ENCODE measurements at regions not wholly inside any gene's neighbourhood (a gene's known extent, or its start where the extent isn't known, plus 50 kb on each side); places are given as distances from the start of the nearest gene placed in this dataset.

DNA sequence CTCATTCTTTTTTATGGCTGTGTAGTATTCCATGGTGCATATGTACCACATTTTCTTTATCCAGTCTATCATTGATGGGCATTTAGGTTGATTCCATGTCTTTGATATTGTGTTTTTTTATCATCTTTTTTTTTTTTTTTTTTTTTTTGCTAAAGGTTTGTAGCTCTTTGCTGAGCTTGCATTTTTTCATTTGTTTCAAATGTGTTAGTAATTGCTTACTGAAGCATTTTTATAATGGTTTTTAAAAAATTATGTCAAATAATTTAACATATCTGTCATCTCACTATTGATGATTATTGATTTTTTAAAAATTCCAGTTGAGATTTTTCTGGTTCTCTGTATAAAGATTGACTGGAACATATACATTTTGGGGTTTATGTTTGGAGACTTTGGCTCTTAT, 934.6 kb downstream of the TUSC7 start:
- Histone ChIP-seq H4K8ac (ENCODE audit: low read depth, low read length) (no peak overlapping the region), H4K91ac (ENCODE audit: low read depth, low read length, poor library complexity) (no peak overlapping the region), H2BK120ac (ENCODE audit: low read depth, low read length) (no peak overlapping the region), H2BK12ac (ENCODE audit: low read length) (no peak overlapping the region), H3K4ac (ENCODE audit: low read length) (no peak overlapping the region), H3K14ac (ENCODE audit: low read length) (no peak overlapping the region), H2AK5ac (ENCODE audit: low read depth, low read length) (no peak overlapping the region), H3K4me1 (ENCODE audit: control insufficient read depth in 2 of 2, insufficient read depth in 1 of 2, low read depth in 1 of 2, low read length in 2 of 2) (peaks cover 1 to 2% of the 10 kb centered on the region in 2 donors), H3K4me3 (ENCODE audit: low read length in 2 of 2) (no peak overlapping the region), H3K18ac (ENCODE audit: low read length) (no peak overlapping the region), H3K79me1 (ENCODE audit: low read depth, low read length) (no peaks in the 10 kb centered on the region), H2AFZ (ENCODE audit: low read length) (no peak overlapping the region), H2BK15ac (ENCODE audit: low read length) (no peak overlapping the region), H3K23ac (ENCODE audit: low read depth, low read length, poor library complexity) (no peak overlapping the region), H3K36me3 (replicated peaks in 1 of 2; ENCODE audit: control insufficient read depth in 2 of 2, insufficient read depth in 2 of 2, low read length in 2 of 2) (no peaks in the 10 kb centered on the region), H3K27ac (replicated peaks; ENCODE audit: low read length) (no peak overlapping the region), H3K9ac (ENCODE audit: low read depth, low read length, poor library complexity) (no peak overlapping the region), H3K27me3 (ENCODE audit: control insufficient read depth in 3 of 3, insufficient read depth in 3 of 3, low read depth in 1 of 3, low read length in 3 of 3) (no peaks in the 10 kb centered on the region), H3K9me3 (replicated peaks in 1 of 2; ENCODE audit: control insufficient read depth in 2 of 2, insufficient read depth in 1 of 2, low read depth in 1 of 2, low read length in 2 of 2) (no peaks in the 10 kb centered on the region), H3K4me2 (ENCODE audit: insufficient read depth, low read length, poor library complexity, severe bottlenecking) (no peak overlapping the region), H2BK5ac (ENCODE audit: low read length) (no peak overlapping the region)
- no peak for DNase-seq (ENCODE audit: low spot score)

GRCh38 chr3:117645561-117646242, 936.1 kb downstream of the TUSC7 start:
- H2BK12ac ChIP-seq (ENCODE audit: low read length): no peak overlapping the region
- no peak overlapping the region for H3K23ac ChIP-seq (ENCODE audit: low read depth, low read length, poor library complexity)
- no peak overlapping the region for H2BK120ac ChIP-seq (ENCODE audit: low read depth, low read length)
- no peaks in the 10 kb centered on the region for H3K9me3 ChIP-seq (replicated peaks in 1 of 2; ENCODE audit: control insufficient read depth in 2 of 2, insufficient read depth in 1 of 2, low read depth in 1 of 2, low read length in 2 of 2)
- H3K36me3 ChIP-seq (replicated peaks in 1 of 2; ENCODE audit: control insufficient read depth in 2 of 2, insufficient read depth in 2 of 2, low read length in 2 of 2): no peaks in the 10 kb centered on the region
- no peak overlapping the region for H3K27ac ChIP-seq (replicated peaks; ENCODE audit: low read length)
- no peak for DNase-seq (ENCODE audit: low spot score)
- no peak overlapping the region for H3K4me3 ChIP-seq (ENCODE audit: low read length in 2 of 2)
- H3K18ac ChIP-seq (ENCODE audit: low read length): no peak overlapping the region
- WGBS, 2 donors (ENCODE audit: extremely low coverage in 2 of 2, insufficient read length in 2 of 2, insufficient replicate concordance in 1 of 2): no CpG with 5 or more reads among the region's 4 CpGs
- no peak overlapping the region for H4K91ac ChIP-seq (ENCODE audit: low read depth, low read length, poor library complexity)
- H3K4ac ChIP-seq (ENCODE audit: low read length): no peak overlapping the region
- H3K4me2 ChIP-seq (ENCODE audit: insufficient read depth, low read length, poor library complexity, severe bottlenecking): no peak overlapping the region
- H3K27me3 ChIP-seq (ENCODE audit: control insufficient read depth in 3 of 3, insufficient read depth in 3 of 3, low read depth in 1 of 3, low read length in 3 of 3): no peaks in the 10 kb centered on the region
- H3K79me1 ChIP-seq (ENCODE audit: low read depth, low read length): no peaks in the 10 kb centered on the region
- H2BK15ac ChIP-seq (ENCODE audit: low read length): no peak overlapping the region
- no peak overlapping the region for H3K9ac ChIP-seq (ENCODE audit: low read depth, low read length, poor library complexity)
- no peak overlapping the region for H4K8ac ChIP-seq (ENCODE audit: low read depth, low read length)
- H3K4me1 ChIP-seq (ENCODE audit: control insufficient read depth in 2 of 2, insufficient read depth in 1 of 2, low read depth in 1 of 2, low read length in 2 of 2): peaks cover 2 to 3% of the 10 kb centered on the region in 2 donors
- no peak overlapping the region for H3K14ac ChIP-seq (ENCODE audit: low read length)
- H2AFZ ChIP-seq (ENCODE audit: low read length): no peak overlapping the region
- no peak overlapping the region for H2AK5ac ChIP-seq (ENCODE audit: low read depth, low read length)
- no peak overlapping the region for H2BK5ac ChIP-seq (ENCODE audit: low read length)

DNA sequence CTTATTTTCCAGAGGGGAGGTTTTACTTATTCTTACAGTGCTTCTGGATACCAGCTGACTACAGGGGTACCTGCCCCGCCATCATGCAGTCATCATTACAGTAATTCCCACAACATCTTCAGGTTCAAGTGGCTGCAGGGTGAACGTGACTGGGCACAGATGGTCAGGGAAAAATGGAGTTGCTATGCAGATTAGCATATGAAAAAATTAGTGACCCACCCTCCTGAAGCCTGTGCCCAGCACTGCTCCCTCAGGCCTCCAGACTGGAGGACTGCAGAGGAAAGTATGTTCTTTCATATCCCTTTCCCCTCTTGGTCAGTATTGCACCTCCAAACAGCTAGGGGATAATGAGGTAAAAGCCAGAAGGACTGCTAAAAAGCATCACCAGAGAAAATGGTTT, 937.9 kb downstream of the TUSC7 start:
- H3K18ac ChIP-seq (ENCODE audit: low read length): no peak overlapping the region
- no peak overlapping the region for H3K23ac ChIP-seq (ENCODE audit: low read depth, low read length, poor library complexity)
- H3K27ac ChIP-seq (replicated peaks; ENCODE audit: low read length): no peak overlapping the region
- peaks cover 4 to 6% of the 10 kb centered on the region in 2 donors for H3K4me1 ChIP-seq (ENCODE audit: control insufficient read depth in 2 of 2, insufficient read depth in 1 of 2, low read depth in 1 of 2, low read length in 2 of 2)
- no peak overlapping the region for H2BK15ac ChIP-seq (ENCODE audit: low read length)
- H3K4me2 ChIP-seq (ENCODE audit: insufficient read depth, low read length, poor library complexity, severe bottlenecking): no peak overlapping the region
- no peak overlapping the region for H4K91ac ChIP-seq (ENCODE audit: low read depth, low read length, poor library complexity)
- H3K4me3 ChIP-seq (ENCODE audit: low read length in 2 of 2): no peak overlapping the region
- H4K8ac ChIP-seq (ENCODE audit: low read depth, low read length): no peak overlapping the region
- H2AFZ ChIP-seq (ENCODE audit: low read length): no peak overlapping the region
- no peak for DNase-seq (ENCODE audit: low spot score)
- no peak overlapping the region for H2BK5ac ChIP-seq (ENCODE audit: low read length)
- no peak overlapping the region for H2BK12ac ChIP-seq (ENCODE audit: low read length)
- H3K4ac ChIP-seq (ENCODE audit: low read length): no peak overlapping the region
- H3K9me3 ChIP-seq (replicated peaks in 1 of 2; ENCODE audit: control insufficient read depth in 2 of 2, insufficient read depth in 1 of 2, low read depth in 1 of 2, low read length in 2 of 2): no peaks in the 10 kb centered on the region
- no peaks in the 10 kb centered on the region for H3K36me3 ChIP-seq (replicated peaks in 1 of 2; ENCODE audit: control insufficient read depth in 2 of 2, insufficient read depth in 2 of 2, low read length in 2 of 2)
- H3K14ac ChIP-seq (ENCODE audit: low read length): no peak overlapping the region
- no peak overlapping the region for H2AK5ac ChIP-seq (ENCODE audit: low read depth, low read length)
- H2BK120ac ChIP-seq (ENCODE audit: low read depth, low read length): no peak overlapping the region
- WGBS, 2 donors (ENCODE audit: extremely low coverage in 2 of 2, insufficient read length in 2 of 2, insufficient replicate concordance in 1 of 2): no CpG with 5 or more reads among the region's 2 CpGs
- H3K27me3 ChIP-seq (ENCODE audit: control insufficient read depth in 3 of 3, insufficient read depth in 3 of 3, low read depth in 1 of 3, low read length in 3 of 3): no peaks in the 10 kb centered on the region
- no peaks in the 10 kb centered on the region for H3K79me1 ChIP-seq (ENCODE audit: low read depth, low read length)
- H3K9ac ChIP-seq (ENCODE audit: low read depth, low read length, poor library complexity): no peak overlapping the region

DNA sequence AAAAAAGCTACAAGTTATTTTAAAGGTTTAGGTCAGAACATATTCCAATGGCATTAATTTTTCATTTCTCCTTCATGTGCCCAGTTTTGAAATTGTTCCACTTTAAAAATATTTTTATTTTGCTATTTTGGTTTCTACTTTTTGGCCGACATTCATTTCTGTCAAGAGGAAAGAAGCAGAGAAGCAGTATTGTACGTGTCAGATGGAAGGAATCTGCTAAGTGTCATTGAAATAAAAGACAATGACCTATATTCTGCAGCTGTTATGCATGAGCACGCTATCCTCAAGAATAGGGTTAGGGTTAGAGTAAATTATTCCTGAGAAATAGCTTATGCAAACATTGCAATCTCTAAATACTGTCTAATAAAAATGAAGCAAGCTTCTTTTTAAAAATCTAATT, 941.7 kb downstream of the TUSC7 start:
- no peak overlapping the region for H4K91ac ChIP-seq (ENCODE audit: low read depth, low read length, poor library complexity)
- no peak overlapping the region for H2BK5ac ChIP-seq (ENCODE audit: low read length)
- no peak overlapping the region for H2AFZ ChIP-seq (ENCODE audit: low read length)
- H3K4me2 ChIP-seq (ENCODE audit: insufficient read depth, low read length, poor library complexity, severe bottlenecking): no peak overlapping the region
- no peak overlapping the region for H4K8ac ChIP-seq (ENCODE audit: low read depth, low read length)
- peaks cover 6 to 10% of the 10 kb centered on the region in 2 donors for H3K4me1 ChIP-seq (ENCODE audit: control insufficient read depth in 2 of 2, insufficient read depth in 1 of 2, low read depth in 1 of 2, low read length in 2 of 2)
- no peak overlapping the region for H3K4me3 ChIP-seq (ENCODE audit: low read length in 2 of 2)
- no peak overlapping the region for H3K4ac ChIP-seq (ENCODE audit: low read length)
- no peak overlapping the region for H3K14ac ChIP-seq (ENCODE audit: low read length)
- H3K27me3 ChIP-seq (ENCODE audit: control insufficient read depth in 3 of 3, insufficient read depth in 3 of 3, low read depth in 1 of 3, low read length in 3 of 3): no peaks in the 10 kb centered on the region
- H3K23ac ChIP-seq (ENCODE audit: low read depth, low read length, poor library complexity): no peak overlapping the region
- no CpG with 5 or more reads among the region's 3 CpGs for WGBS, 2 donors (ENCODE audit: extremely low coverage in 2 of 2, insufficient read length in 2 of 2, insufficient replicate concordance in 1 of 2)
- no peaks in the 10 kb centered on the region for H3K79me1 ChIP-seq (ENCODE audit: low read depth, low read length)
- H2AK5ac ChIP-seq (ENCODE audit: low read depth, low read length): no peak overlapping the region
- H2BK12ac ChIP-seq (ENCODE audit: low read length): no peak overlapping the region
- H2BK120ac ChIP-seq (ENCODE audit: low read depth, low read length): no peak overlapping the region
- no peaks in the 10 kb centered on the region for H3K9me3 ChIP-seq (replicated peaks in 1 of 2; ENCODE audit: control insufficient read depth in 2 of 2, insufficient read depth in 1 of 2, low read depth in 1 of 2, low read length in 2 of 2)
- no peak overlapping the region for H2BK15ac ChIP-seq (ENCODE audit: low read length)
- H3K36me3 ChIP-seq (replicated peaks in 1 of 2; ENCODE audit: control insufficient read depth in 2 of 2, insufficient read depth in 2 of 2, low read length in 2 of 2): no peaks in the 10 kb centered on the region
- no peak for DNase-seq (ENCODE audit: low spot score)
- H3K18ac ChIP-seq (ENCODE audit: low read length): no peak overlapping the region
- no peak overlapping the region for H3K9ac ChIP-seq (ENCODE audit: low read depth, low read length, poor library complexity)
- H3K27ac ChIP-seq (replicated peaks; ENCODE audit: low read length): no peak overlapping the region

Measured in neuronal stem cell (in vitro differentiated cells).